H9 (cell line): ENCODE measurements at regions not wholly inside any gene's neighbourhood (a gene's known extent, or its start where the extent isn't known, plus 50 kb on each side); places are given as distances from the start of the nearest gene placed in this dataset.

Experiments
- DNase-seq: peaks from one replicate; pipeline ENCODE4 v3.0.0-alpha.2; 2017
- H2AFZ ChIP-seq: one replicate; pipeline ENCODE4 v1.6.1; 2013; ENCODE audit warnings: mild to moderate bottlenecking, low read length, control low read depth, moderate library complexity
- H2AK5ac ChIP-seq: 2 replicates; pipeline ENCODE4 v1.6.1; 2013; ENCODE audit warnings: low read length, control low read depth, mixed read lengths; ENCODE audit not compliant: insufficient read length
- H2BK120ac ChIP-seq: one replicate; pipeline ENCODE4 v1.6.1; 2013; ENCODE audit warnings: low read depth, mild to moderate bottlenecking, low read length, control low read depth, inconsistent platforms; ENCODE audit not compliant: poor library complexity, severe bottlenecking
- H2BK12ac ChIP-seq: 2 replicates; pipeline ENCODE4 v1.6.1; 2013; ENCODE audit warnings: low read length, control low read depth, mixed read lengths, low read depth; ENCODE audit not compliant: insufficient read length
- H2BK15ac ChIP-seq: 2 replicates; pipeline ENCODE4 v1.6.1; 2013; ENCODE audit warnings: low read depth, low read length, control low read depth
- H2BK20ac ChIP-seq: one replicate; pipeline ENCODE4 v1.6.1; 2013; ENCODE audit warnings: low read depth, mild to moderate bottlenecking, low read length, control low read depth, inconsistent platforms; ENCODE audit not compliant: poor library complexity, severe bottlenecking
- H2BK5ac ChIP-seq: 2 replicates; pipeline ENCODE4 v1.6.1; 2013; ENCODE audit warnings: low read length, control low read depth, mixed read lengths; ENCODE audit not compliant: insufficient read length
- H3K14ac ChIP-seq: 2 replicates; pipeline ENCODE4 v1.6.1; 2013; ENCODE audit warnings: low read length, control low read depth; ENCODE audit not compliant: insufficient read depth
- H3K18ac ChIP-seq: 2 replicates; pipeline ENCODE4 v1.6.1; 2013; ENCODE audit warnings: low read depth, mild to moderate bottlenecking, mixed read lengths, low read length, control low read depth; ENCODE audit not compliant: insufficient read length
- H3K23ac ChIP-seq: 2 replicates; pipeline ENCODE4 v1.6.1; 2013; ENCODE audit warnings: low read length, control low read depth, mixed read lengths, low read depth; ENCODE audit not compliant: insufficient read length
- H3K23me2 ChIP-seq: 2 replicates; pipeline ENCODE4 v1.6.1; 2013; ENCODE audit warnings: low read depth, mild to moderate bottlenecking, mixed read lengths, low read length, control low read depth; ENCODE audit not compliant: insufficient read length, poor library complexity, severe bottlenecking
- H3K27ac ChIP-seq: 2 replicates; pipeline ENCODE4 v1.5.1; 2013; ENCODE audit warnings: low read length, control low read depth, mixed read lengths, low read depth; ENCODE audit not compliant: insufficient read length
- H3K27me3 ChIP-seq: 2 replicates; pipeline ENCODE4 v1.6.1; 2013; ENCODE audit warnings: low read length, control low read depth, inconsistent platforms; ENCODE audit not compliant: insufficient read depth
- H3K4ac ChIP-seq: 2 replicates; pipeline ENCODE4 v1.6.1; 2013; ENCODE audit warnings: low read depth, mild to moderate bottlenecking, control low read depth, inconsistent platforms, low read length, moderate library complexity
- H3K4me1 ChIP-seq: 2 replicates; pipeline ENCODE4 v1.6.1; 2013; ENCODE audit warnings: low read length, control low read depth, inconsistent platforms; ENCODE audit not compliant: insufficient read depth
- H3K4me2 ChIP-seq: 2 replicates; pipeline ENCODE4 v1.6.1; 2013; ENCODE audit warnings: low read length, control low read depth, mixed read lengths; ENCODE audit not compliant: insufficient read length, insufficient read depth
- H3K56ac ChIP-seq: 2 replicates; pipeline ENCODE4 v1.6.1; 2013; ENCODE audit warnings: low read depth, mild to moderate bottlenecking, mixed read lengths, low read length, control low read depth; ENCODE audit not compliant: insufficient read length
- H3K79me1 ChIP-seq: 2 replicates; pipeline ENCODE4 v1.6.1; 2013; ENCODE audit warnings: low read depth, mild to moderate bottlenecking, moderate library complexity, low read length, control low read depth, inconsistent platforms; ENCODE audit not compliant: insufficient read depth, poor library complexity, severe bottlenecking
- H3K79me2 ChIP-seq: 2 replicates; pipeline ENCODE4 v1.6.1; 2013; ENCODE audit warnings: low read length, control low read depth, inconsistent platforms; ENCODE audit not compliant: insufficient read depth
- H3K9ac ChIP-seq: 2 replicates; pipeline ENCODE4 v1.6.1; 2013; ENCODE audit warnings: low read length, control low read depth, mixed read lengths; ENCODE audit not compliant: insufficient read length; ENCODE audit errors: extremely low read depth
- H3K9me3 ChIP-seq: one replicate; pipeline ENCODE4 v1.6.1; 2013; ENCODE audit warnings: low read depth, low read length, inconsistent platforms; ENCODE audit not compliant: control insufficient read depth
- H3T11ph ChIP-seq: one replicate; pipeline ENCODE4 v1.6.1; 2013; ENCODE audit warnings: mild to moderate bottlenecking, low read length, control low read depth, inconsistent platforms
- H4K20me1 ChIP-seq: one replicate; pipeline ENCODE4 v1.6.1; 2013; ENCODE audit not compliant: control insufficient read depth, insufficient read length, insufficient read depth
- H4K5ac ChIP-seq: 2 replicates; pipeline ENCODE4 v1.6.1; 2013; ENCODE audit warnings: low read depth, mild to moderate bottlenecking, mixed read lengths, low read length, control low read depth; ENCODE audit not compliant: insufficient read length
- H4K8ac ChIP-seq: replicated peaks from 2 replicates; pipeline ENCODE4 v1.6.1; 2013; ENCODE audit warnings: low read length, control low read depth, mixed read lengths, low read depth; ENCODE audit not compliant: insufficient read length
- H4K91ac ChIP-seq: 2 replicates; pipeline ENCODE4 v1.6.1; 2013; ENCODE audit warnings: low read depth, mild to moderate bottlenecking, moderate library complexity, mixed read lengths, low read length, control low read depth; ENCODE audit not compliant: insufficient read length
- H3K27ac Mint-ChIP-seq, 3 experiments: 2 replicates in 2 of 3; 3 replicates in 1 of 3; pipeline ENCODE4 v1.8.0; 2020 to 2021; ENCODE audit warnings: mixed read lengths in 3 of 3, mild to moderate bottlenecking in 1 of 3, moderate library complexity in 1 of 3
- H3K27me3 Mint-ChIP-seq: 2 replicates; pipeline ENCODE4 v1.8.0; 2021; ENCODE audit warnings: low read depth, mild to moderate bottlenecking, moderate library complexity, mixed read lengths
- H3K36me3 Mint-ChIP-seq, 3 experiments: 2 replicates in 2 of 3; 3 replicates in 1 of 3; pipeline ENCODE4 v1.8.0; 2020 to 2021; ENCODE audit warnings: low read depth in 3 of 3, mixed read lengths in 3 of 3; ENCODE audit not compliant: insufficient read depth in 1 of 3
- H3K4me1 Mint-ChIP-seq, 2 experiments: 2 replicates each; pipeline ENCODE4 v1.8.0; 2020; ENCODE audit warnings: mixed read lengths in 2 of 2
- H3K4me3 Mint-ChIP-seq, 2 experiments: 2 replicates in 1 of 2; 3 replicates in 1 of 2; pipeline ENCODE4 v1.8.0; 2020 to 2021; ENCODE audit warnings: mild to moderate bottlenecking in 2 of 2, mixed read lengths in 2 of 2, moderate library complexity in 1 of 2
- H3K9me3 Mint-ChIP-seq, 2 experiments: 2 replicates in 1 of 2; 3 replicates in 1 of 2; pipeline ENCODE4 v1.8.0; 2020; ENCODE audit warnings: mild to moderate bottlenecking in 2 of 2, mixed read lengths in 2 of 2, moderate library complexity in 1 of 2
- CTCF ChIP-seq: fragments of 200-600 bp; sonication (generic); conservative IDR thresholded peaks from 3 replicates; pipeline ENCODE4 v1.8.0; 2021; ENCODE audit warnings: antibody characterized with exemption, mild to moderate bottlenecking
- WGBS: extraction: QIAGEN DNeasy Blood & Tissue Kit; methylation state at CpG from one replicate; pipeline ENCODE4 v1.1.7; 2013; ENCODE audit warnings: missing lambda C conversion rate, low lambda C conversion rate, mixed read lengths; ENCODE audit not compliant: insufficient read length; ENCODE audit errors: extremely low coverage; 5-methylcytosine and 5-hydroxymethylcytosine counted together

- no peak overlapping the region for H3K27ac ChIP-seq
- Mint-ChIP-seq H3K4me1 (no peaks in the 10 kb centered on the region), H3K9me3 (peaks cover 13 to 20% of the 10 kb centered on the region in 2 experiments; a peak in 4 of 5 replicates), H3K4me3 (no peak overlapping the region), H3K27ac (no peak overlapping the region), H3K36me3 (peaks cover 2 to 5% (median 4%) of the 10 kb centered on the region in 3 experiments; a peak in 4 of 7 replicates), H3K27me3 (no peaks in the 10 kb centered on the region)
- H3K14ac ChIP-seq, result no peak overlapping the region
- H3K23ac ChIP-seq, result no peak overlapping the region
- H4K91ac ChIP-seq, result no peak overlapping the region
- no peak overlapping the region for H3K18ac ChIP-seq
- no peak overlapping the region for H4K5ac ChIP-seq
- H3K79me1 ChIP-seq, result no peaks in the 10 kb centered on the region
- no peak overlapping the region for H3K4me2 ChIP-seq
- H4K20me1 ChIP-seq, result no peaks in the 10 kb centered on the region
- H2BK12ac ChIP-seq, result no peak overlapping the region
- no peaks in the 10 kb centered on the region for H3K4me1 ChIP-seq
- no peak for TF ChIP-seq CTCF
- no peaks in the 10 kb centered on the region for H3K79me2 ChIP-seq
- H3K23me2 ChIP-seq, result no peaks in the 10 kb centered on the region
- no peak overlapping the region for H2AFZ ChIP-seq
- H3T11ph ChIP-seq, result no peak overlapping the region
- DNase-seq, result no peak
- no peaks in the 10 kb centered on the region for H3K9me3 ChIP-seq
- H3K9ac ChIP-seq, result no peak overlapping the region
- no peak overlapping the region for H2BK20ac ChIP-seq
- no peak overlapping the region for H3K56ac ChIP-seq
- H2AK5ac ChIP-seq, result no peak overlapping the region
- no peak overlapping the region for H2BK15ac ChIP-seq
- H3K27me3 ChIP-seq, result no peaks in the 10 kb centered on the region
- no peak overlapping the region for H2BK5ac ChIP-seq
- H2BK120ac ChIP-seq, result no peak overlapping the region
- no peak overlapping the region for H3K4ac ChIP-seq
- no CpG with 5 or more reads among the region's 3 CpGs for WGBS
- no peak overlapping the region for H4K8ac ChIP-seq
Measured at GRCh38 chr5:152572812-152573211, 167.7 kb upstream of the NMUR2 start.
